RWPE1 (cell line): ENCODE measurements at regions not wholly inside any gene's neighbourhood (a gene's known extent, or its start where the extent isn't known, plus 50 kb on each side); places are given as distances from the start of the nearest gene placed in this dataset.

ENCODE experiments used
- CTCF ChIA-PET: fragments of 350-600 bp; sonication (Branson Sonifier 250); formaldehyde crosslinking; extraction: SDS; loops from one replicate; lab custom pipeline; 2021; lab: Yijun Ruan, JAX
- POLR2A ChIA-PET: fragments of 400-600 bp; formaldehyde crosslinking; extraction: SDS; loops from one replicate; lab custom pipeline; 2020; ENCODE audit warnings: antibody characterized with exemption; ENCODE audit not compliant: low non-redundant PET; lab: Yijun Ruan, JAX
- DNase-seq: peaks from one replicate; pipeline ENCODE4 v3.0.0; 2012; ENCODE audit warnings: low spot score
- H3K27ac ChIP-seq: fragments of 450-650 bp; 2 replicates; pipeline ENCODE4 v1.5.1; 2017
- TF ChIP-seq, protein P1 (sequence below): fragments of 450-650 bp; conservative IDR thresholded peaks from 2 replicates; pipeline ENCODE4 v1.5.1; 2017; ENCODE audit warnings: low read depth, mild to moderate bottlenecking

DNA sequence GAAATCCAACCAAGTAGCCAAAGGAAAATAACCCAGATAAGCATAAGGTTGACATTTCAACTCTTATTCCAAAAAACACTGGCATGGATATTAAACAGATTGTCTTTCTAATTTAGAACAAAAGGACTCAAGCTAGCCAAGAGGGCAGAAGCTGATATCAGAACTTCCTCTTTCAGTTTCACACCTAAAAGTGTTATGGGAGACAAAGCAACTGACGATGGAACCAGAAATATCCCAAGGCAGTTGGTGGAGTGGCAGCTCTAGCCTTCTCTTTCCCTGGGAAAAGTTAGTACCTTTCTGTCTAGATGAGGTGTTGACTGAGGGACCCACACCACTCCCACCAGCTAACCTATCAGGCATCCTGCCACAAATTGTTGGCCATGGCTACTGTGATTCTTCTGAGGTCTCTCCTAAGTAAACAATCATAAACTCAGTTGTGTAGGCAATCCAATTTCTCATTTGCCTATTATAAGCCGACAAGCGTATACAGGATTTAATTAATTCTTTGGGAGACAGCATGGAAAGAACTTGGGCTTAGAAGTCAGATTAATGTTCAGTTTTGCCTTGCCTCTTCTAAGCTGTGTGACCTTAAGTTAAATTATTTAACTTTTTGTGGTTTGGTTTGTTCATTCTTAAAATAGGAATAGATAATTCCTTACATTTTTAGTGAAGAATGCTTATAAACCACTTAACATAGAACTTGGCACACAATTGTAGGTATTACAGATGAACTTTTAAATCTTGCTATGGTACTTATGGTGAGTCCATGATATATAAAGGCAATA is 110.9 kb upstream of the ADAMTSL1 start:
- ChIA-PET POLR2A (no interaction called here), CTCF (interaction anchor here (0.6 kb wide), 1 partner anchor 142 kb away, joined by 3 read pairs; no protein-coding TSS in a partner anchor)
- TF ChIP-seq, protein P1, sequence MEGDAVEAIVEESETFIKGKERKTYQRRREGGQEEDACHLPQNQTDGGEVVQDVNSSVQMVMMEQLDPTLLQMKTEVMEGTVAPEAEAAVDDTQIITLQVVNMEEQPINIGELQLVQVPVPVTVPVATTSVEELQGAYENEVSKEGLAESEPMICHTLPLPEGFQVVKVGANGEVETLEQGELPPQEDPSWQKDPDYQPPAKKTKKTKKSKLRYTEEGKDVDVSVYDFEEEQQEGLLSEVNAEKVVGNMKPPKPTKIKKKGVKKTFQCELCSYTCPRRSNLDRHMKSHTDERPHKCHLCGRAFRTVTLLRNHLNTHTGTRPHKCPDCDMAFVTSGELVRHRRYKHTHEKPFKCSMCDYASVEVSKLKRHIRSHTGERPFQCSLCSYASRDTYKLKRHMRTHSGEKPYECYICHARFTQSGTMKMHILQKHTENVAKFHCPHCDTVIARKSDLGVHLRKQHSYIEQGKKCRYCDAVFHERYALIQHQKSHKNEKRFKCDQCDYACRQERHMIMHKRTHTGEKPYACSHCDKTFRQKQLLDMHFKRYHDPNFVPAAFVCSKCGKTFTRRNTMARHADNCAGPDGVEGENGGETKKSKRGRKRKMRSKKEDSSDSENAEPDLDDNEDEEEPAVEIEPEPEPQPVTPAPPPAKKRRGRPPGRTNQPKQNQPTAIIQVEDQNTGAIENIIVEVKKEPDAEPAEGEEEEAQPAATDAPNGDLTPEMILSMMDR: no peak
- no peak overlapping the region for H3K27ac ChIP-seq
- no peak for DNase-seq

DNA sequence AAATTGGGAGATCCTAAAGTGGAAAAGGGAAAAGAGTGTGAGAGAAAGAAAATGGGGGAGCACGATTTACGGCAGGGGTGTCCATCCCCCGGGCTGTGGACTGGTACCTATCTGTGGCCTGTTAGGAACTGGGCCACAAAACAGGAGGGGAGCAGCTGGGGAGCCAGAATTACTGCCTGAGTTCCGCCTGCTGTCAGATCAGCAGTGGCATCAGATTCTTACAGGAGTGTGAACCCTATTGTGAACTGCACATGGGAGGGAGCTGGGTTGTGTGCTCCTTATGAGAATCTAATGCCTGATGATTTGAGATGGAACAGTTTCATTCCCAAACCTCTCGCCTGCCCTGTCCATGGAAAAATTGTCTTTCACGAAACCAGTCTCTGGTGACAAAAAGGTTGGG is 108.3 kb upstream of the ADAMTSL1 start:
- ChIA-PET CTCF (no interaction called here), POLR2A (no interaction called here)
- TF ChIP-seq, protein P1: no peak
- H3K27ac ChIP-seq: no peak overlapping the region
- DNase-seq: no peak

DNA sequence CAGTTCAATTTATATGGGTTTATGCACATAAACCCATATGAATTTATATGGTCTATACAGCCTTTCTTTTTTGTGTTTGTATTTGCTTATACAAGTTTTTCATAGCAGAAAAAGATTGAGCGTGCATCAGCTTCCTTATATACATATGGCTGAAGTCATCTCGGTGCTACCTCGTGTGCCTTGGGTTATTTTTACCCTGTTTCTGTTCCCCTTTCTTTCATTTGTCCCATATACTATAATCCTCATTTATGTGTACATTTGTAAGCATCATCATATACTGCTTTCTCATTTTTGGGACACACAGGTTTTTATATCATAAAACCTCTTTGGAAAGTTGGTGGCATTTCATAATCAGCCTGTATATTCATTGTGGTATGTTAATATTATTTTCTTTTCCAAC is 107.8 kb upstream of the ADAMTSL1 start:
- DNase-seq: no peak
- no peak overlapping the region for H3K27ac ChIP-seq
- CTCF ChIA-PET: interaction anchor here (0.7 kb wide), 1 partner anchor 1227 kb away, joined by 3 read pairs; no protein-coding TSS in a partner anchor
- TF ChIP-seq, protein P1: no peak
- POLR2A ChIA-PET: no interaction called here

DNA sequence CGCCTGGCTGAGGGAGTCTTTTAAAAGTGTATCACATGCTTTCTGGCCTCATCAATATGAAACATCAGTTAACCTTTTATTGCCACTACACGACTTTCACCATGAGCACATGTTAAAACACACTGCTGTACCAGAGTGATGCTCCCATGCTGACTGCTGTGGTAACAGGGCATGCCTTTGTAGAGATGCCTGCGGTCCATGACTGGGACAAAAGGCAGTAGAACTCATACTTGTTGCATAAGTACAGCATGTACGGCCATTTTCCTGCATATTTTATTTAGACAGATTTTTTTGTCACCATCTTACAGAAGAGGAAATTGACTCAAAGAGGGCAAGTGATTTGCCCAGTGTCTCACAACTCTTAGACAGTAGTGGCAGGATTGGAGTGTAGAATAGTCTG is 105.7 kb upstream of the ADAMTSL1 start:
- POLR2A ChIA-PET: no interaction called here
- DNase-seq: no peak
- TF ChIP-seq, protein P1: no peak
- H3K27ac ChIP-seq: no peak overlapping the region
- CTCF ChIA-PET: interaction anchor here (0.6 kb wide), 1 partner anchor 905 kb away, joined by 3 read pairs; no protein-coding TSS in a partner anchor

DNA sequence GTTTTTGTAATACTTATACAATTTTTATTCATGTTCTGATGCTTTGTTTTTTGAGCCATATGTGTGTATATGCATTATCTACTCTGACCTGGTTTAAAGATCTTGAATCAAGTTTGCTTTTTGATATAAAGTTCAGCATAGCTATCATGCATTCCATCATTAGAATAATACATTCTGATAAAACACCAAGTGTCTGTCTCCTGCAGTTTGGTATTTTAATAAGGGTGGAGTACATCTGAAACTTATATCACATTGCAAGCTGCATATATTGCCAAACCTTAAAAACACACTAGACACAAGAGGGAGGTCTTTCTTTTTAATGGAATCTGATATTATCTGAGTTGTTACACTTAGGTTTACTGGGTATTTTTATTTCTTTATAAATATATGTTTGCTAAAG is 102.8 kb upstream of the ADAMTSL1 start:
- ChIA-PET POLR2A (no interaction called here), CTCF (no interaction called here)
- no peak overlapping the region for H3K27ac ChIP-seq
- TF ChIP-seq, protein P1: no peak
- no peak for DNase-seq

DNA sequence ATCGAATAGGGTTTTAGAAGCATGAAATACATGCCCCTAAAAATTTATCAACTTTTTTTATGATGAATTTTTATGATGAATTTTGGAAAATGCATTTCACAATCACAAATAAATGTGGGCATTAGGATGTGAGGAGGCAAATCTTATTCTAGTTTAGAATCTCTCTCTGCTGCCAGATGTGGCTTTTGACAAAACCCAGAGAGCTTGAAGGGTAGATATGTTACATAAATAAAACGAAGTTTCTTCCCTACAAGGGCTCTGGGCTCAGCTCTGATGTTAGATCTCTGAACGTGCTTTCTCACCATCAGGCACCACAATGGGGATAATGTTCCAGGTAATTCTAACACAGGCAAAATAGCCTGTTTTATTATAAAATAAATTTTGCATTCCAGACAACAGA is 102.3 kb upstream of the ADAMTSL1 start:
- TF ChIP-seq, protein P1: no peak
- no peak overlapping the region for H3K27ac ChIP-seq
- no peak for DNase-seq
- ChIA-PET CTCF (interaction anchor here (0.6 kb wide), 1 partner anchor 111 kb away, joined by 3 read pairs; no protein-coding TSS in a partner anchor), POLR2A (no interaction called here)
